Muscle of leg (tissue), 3 donors: ENCODE measurements at regions not wholly inside any gene's neighbourhood (a gene's known extent, or its start where the extent isn't known, plus 50 kb on each side); places are given as distances from the start of the nearest gene placed in this dataset.

Source experiments
- DNase-seq: peaks from one replicate; pipeline ENCODE4 v3.0.0; 2013
- H3K27ac ChIP-seq: one replicate; pipeline ENCODE4 v1.5.1; 2013; ENCODE audit warnings: mild to moderate bottlenecking, low read length, control low read depth
- H3K27me3 ChIP-seq: one replicate; pipeline ENCODE4 v1.6.1; 2013; ENCODE audit warnings: low read length; ENCODE audit not compliant: control insufficient read depth, insufficient read depth
- H3K36me3 ChIP-seq: one replicate; pipeline ENCODE4 v1.6.1; 2013; ENCODE audit warnings: low read length; ENCODE audit not compliant: control insufficient read depth, insufficient read depth
- H3K4me1 ChIP-seq: one replicate; pipeline ENCODE4 v1.6.1; 2013; ENCODE audit warnings: low read length; ENCODE audit not compliant: control insufficient read depth, insufficient read depth
- H3K4me3 ChIP-seq: one replicate; pipeline ENCODE4 v1.5.1; 2013; ENCODE audit warnings: low read length, control low read depth
- H3K9me3 ChIP-seq: replicated peaks from 2 replicates; pipeline ENCODE4 v1.6.1; 2013; ENCODE audit warnings: low read depth, low read length; ENCODE audit not compliant: control insufficient read depth
- WGBS: methylation state at CpG from one replicate; pipeline ENCODE4 v1.1.5; 2013; ENCODE audit warnings: missing lambda C conversion rate; ENCODE audit not compliant: insufficient coverage; 5-methylcytosine and 5-hydroxymethylcytosine counted together

- 0% methylated on average over 2 of the region's 5 CpGs for WGBS
- H3K27ac ChIP-seq, result no peak overlapping the region
- no peak overlapping the region for H3K4me3 ChIP-seq
- no peaks in the 10 kb centered on the region for H3K36me3 ChIP-seq
- H3K4me1 ChIP-seq, result peaks cover 21% of the 10 kb centered on the region
- no peaks in the 10 kb centered on the region for H3K9me3 ChIP-seq
- DNase-seq, result peak; percentile 87
- H3K27me3 ChIP-seq, result peaks cover 6% of the 10 kb centered on the region
Measured at GRCh38 chr5:141779503-141779973, 97.5 kb upstream of the ARAP3 start.

- Histone ChIP-seq H3K36me3 (no peaks in the 10 kb centered on the region), H3K27ac (no peak overlapping the region), H3K9me3 (no peaks in the 10 kb centered on the region), H3K4me1 (peaks cover 21% of the 10 kb centered on the region), H3K27me3 (peaks cover 13% of the 10 kb centered on the region), H3K4me3 (no peak overlapping the region)
- DNase-seq, result no peak
- 56% methylated on average over 4 of the region's 4 CpGs for WGBS
Measured at GRCh38 chr5:141778683-141779082, 96.7 kb upstream of the ARAP3 start.

- H3K27me3 ChIP-seq, result peaks cover 14% of the 10 kb centered on the region
- no peak for DNase-seq
- WGBS, result 30% methylated on average over 3 of the region's 11 CpGs
- H3K4me3 ChIP-seq, result no peak overlapping the region
- no peaks in the 10 kb centered on the region for H3K9me3 ChIP-seq
- peaks cover 21% of the 10 kb centered on the region for H3K4me1 ChIP-seq
- H3K27ac ChIP-seq, result no peak overlapping the region
- H3K36me3 ChIP-seq, result no peaks in the 10 kb centered on the region
Measured at GRCh38 chr5:141778206-141778605, 96.2 kb upstream of the ARAP3 start.

- Histone ChIP-seq H3K27me3 (peaks cover 15% of the 10 kb centered on the region), H3K9me3 (no peaks in the 10 kb centered on the region), H3K4me1 (peaks cover 21% of the 10 kb centered on the region), H3K36me3 (no peaks in the 10 kb centered on the region), H3K4me3 (no peak overlapping the region), H3K27ac (no peak overlapping the region)
- WGBS, result 50% methylated on average over 2 of the region's 2 CpGs
- no peak for DNase-seq
Measured at GRCh38 chr5:141777711-141778110, 95.7 kb upstream of the ARAP3 start.

GRCh38 chr5:141777130-141777529, 95.1 kb upstream of the ARAP3 start:
- H3K27me3 ChIP-seq, result peaks cover 18% of the 10 kb centered on the region
- no peaks in the 10 kb centered on the region for H3K36me3 ChIP-seq
- 77% methylated on average over 2 of the region's 3 CpGs for WGBS
- H3K4me3 ChIP-seq, result no peak overlapping the region
- peaks cover 21% of the 10 kb centered on the region for H3K4me1 ChIP-seq
- no peaks in the 10 kb centered on the region for H3K9me3 ChIP-seq
- no peak overlapping the region for H3K27ac ChIP-seq
- DNase-seq, result no peak

GRCh38 chr5:141773779-141774562, 91.9 kb upstream of the ARAP3 start:
- 63% methylated on average over 10 of the region's 17 CpGs for WGBS
- Histone ChIP-seq H3K27ac (no peak overlapping the region), H3K4me1 (peaks cover 5% of the 10 kb centered on the region)

GRCh38 chr5:141772281-141772680, 90.3 kb upstream of the ARAP3 start:
- no peaks in the 10 kb centered on the region for H3K4me1 ChIP-seq
- no peak overlapping the region for H3K4me3 ChIP-seq
- H3K9me3 ChIP-seq, result no peaks in the 10 kb centered on the region
- no peaks in the 10 kb centered on the region for H3K36me3 ChIP-seq
- no peak for DNase-seq
- no peak overlapping the region for H3K27ac ChIP-seq
- H3K27me3 ChIP-seq, result peaks cover 18% of the 10 kb centered on the region
- WGBS, result 36% methylated on average over 6 of the region's 9 CpGs

More at GRCh38 chr5:141773779-141774562, 91.9 kb upstream of the ARAP3 start:
- DNase-seq, result no peak
- no peak overlapping the region for H3K4me3 ChIP-seq
- H3K9me3 ChIP-seq, result no peaks in the 10 kb centered on the region
- peaks cover 17% of the 10 kb centered on the region for H3K27me3 ChIP-seq
- no peaks in the 10 kb centered on the region for H3K36me3 ChIP-seq

- Histone ChIP-seq H3K4me1 (no peaks in the 10 kb centered on the region), H3K4me3 (no peak overlapping the region), H3K27ac (no peak overlapping the region), H3K27me3 (peaks cover 18% of the 10 kb centered on the region), H3K36me3 (no peaks in the 10 kb centered on the region), H3K9me3 (no peaks in the 10 kb centered on the region)
- 35% methylated on average over 3 of the region's 3 CpGs for WGBS
- no peak for DNase-seq
Measured at GRCh38 chr5:141771562-141771961, 89.5 kb upstream of the ARAP3 start.

GRCh38 chr5:141771031-141771430, 89.0 kb upstream of the ARAP3 start:
- Histone ChIP-seq H3K9me3 (no peaks in the 10 kb centered on the region), H3K4me1 (no peaks in the 10 kb centered on the region), H3K27me3 (peaks cover 18% of the 10 kb centered on the region), H3K27ac (no peak overlapping the region), H3K36me3 (no peaks in the 10 kb centered on the region), H3K4me3 (no peak overlapping the region)
- WGBS, result 29% methylated on average over 2 of the region's 4 CpGs
- DNase-seq, result no peak

GRCh38 chr5:141769671-141770070, 87.6 kb upstream of the ARAP3 start:
- H3K27me3 ChIP-seq, result peaks cover 17% of the 10 kb centered on the region
- H3K36me3 ChIP-seq, result no peaks in the 10 kb centered on the region
- no peaks in the 10 kb centered on the region for H3K9me3 ChIP-seq
- no peak overlapping the region for H3K4me3 ChIP-seq
- no peak for DNase-seq
- H3K27ac ChIP-seq, result no peak overlapping the region
- H3K4me1 ChIP-seq, result no peaks in the 10 kb centered on the region
- WGBS, result 33% methylated on average over 1 of the region's 3 CpGs
